ENCODE measurements at regions not wholly inside any gene's neighbourhood (a gene's known extent, or its start where the extent isn't known, plus 50 kb on each side); places are given as distances from the start of the nearest gene placed in this dataset.
"Not testable (repeated sequence)": the region's sequence is repeated elsewhere in the genome, so short reads cannot be mapped to it uniquely, and the experiment has no call there.

DNA sequence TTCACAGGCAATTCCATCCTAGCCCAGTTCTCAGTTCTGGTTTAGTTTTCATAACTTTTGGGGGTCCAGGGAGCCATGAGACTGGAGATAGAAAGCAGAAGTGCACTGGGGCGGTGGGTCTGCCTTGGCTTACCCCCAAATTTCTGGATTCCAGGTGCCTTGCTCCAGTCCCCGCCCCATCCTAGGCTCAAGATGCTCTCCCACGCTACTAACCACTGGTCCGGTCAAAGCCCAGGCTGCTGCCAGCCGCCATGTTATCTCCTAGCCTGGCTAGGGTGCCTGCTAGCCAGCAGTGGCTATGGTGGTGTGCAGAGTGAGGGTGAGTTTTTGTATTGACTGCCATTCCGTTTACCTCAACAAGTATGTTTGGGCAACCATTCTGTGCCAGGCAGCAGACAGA lies 107.6 kb upstream of the FOXD4L5 start:
- not testable (repeated sequence) for DNase-seq

DNA sequence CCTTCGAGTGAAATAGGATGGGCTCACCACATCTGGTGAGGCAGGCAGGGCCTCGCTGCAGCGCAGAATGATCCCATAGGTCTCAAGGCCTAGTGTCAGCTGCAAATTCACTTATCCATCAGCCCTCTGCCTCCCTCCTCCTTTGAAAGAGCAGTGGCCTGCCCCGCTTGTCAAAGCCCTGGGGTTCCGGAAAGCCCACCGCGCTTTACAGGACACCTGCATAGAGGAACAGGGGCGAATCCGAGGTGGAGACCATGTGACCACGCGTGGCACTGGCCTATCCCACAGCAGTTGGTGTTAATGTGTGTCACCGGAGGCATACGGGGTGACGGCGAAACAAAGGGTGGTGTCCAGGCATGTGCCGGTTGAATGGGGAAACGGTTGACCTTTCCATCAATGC lies 104.7 kb upstream of the FOXD4L5 start:
- DNase-seq: peak in 1 of 2 donors; percentile 26

- not testable (repeated sequence) for DNase-seq
Observed at GRCh38 chr9:65389216-65389615, 104.2 kb upstream of the FOXD4L5 start.

GRCh38 chr9:65386699-65387098 lies 101.7 kb upstream of the FOXD4L5 start:
- DNase-seq: peak; percentile 77 to 81

DNA sequence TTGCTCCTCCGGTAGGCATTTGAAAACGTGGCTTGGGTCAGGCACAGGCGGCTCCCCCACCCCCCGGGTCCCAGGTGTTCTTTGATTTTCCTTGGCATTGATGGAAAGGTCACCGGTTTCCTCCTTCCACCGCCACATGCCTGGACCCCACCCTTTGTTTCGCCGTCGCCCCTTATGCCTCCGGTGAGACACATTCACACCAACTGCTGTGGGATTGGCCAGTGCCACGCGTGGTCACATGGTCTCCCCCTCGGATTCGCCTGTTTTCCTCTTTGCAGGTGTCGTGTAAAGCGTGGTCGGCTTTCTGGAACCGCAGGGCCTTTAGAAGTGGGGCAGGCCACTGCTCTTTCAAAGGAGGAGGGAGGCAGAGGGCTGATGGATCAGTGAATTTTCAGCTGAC lies 101.2 kb upstream of the FOXD4L5 start:
- DNase-seq: not testable (repeated sequence)

GRCh38 chr9:65385655-65386024 lies 100.6 kb upstream of the FOXD4L5 start:
- not testable (repeated sequence) for DNase-seq

GRCh38 chr9:65384759-65385654 lies 100.0 kb upstream of the FOXD4L5 start:
- not testable (repeated sequence) for DNase-seq

DNA sequence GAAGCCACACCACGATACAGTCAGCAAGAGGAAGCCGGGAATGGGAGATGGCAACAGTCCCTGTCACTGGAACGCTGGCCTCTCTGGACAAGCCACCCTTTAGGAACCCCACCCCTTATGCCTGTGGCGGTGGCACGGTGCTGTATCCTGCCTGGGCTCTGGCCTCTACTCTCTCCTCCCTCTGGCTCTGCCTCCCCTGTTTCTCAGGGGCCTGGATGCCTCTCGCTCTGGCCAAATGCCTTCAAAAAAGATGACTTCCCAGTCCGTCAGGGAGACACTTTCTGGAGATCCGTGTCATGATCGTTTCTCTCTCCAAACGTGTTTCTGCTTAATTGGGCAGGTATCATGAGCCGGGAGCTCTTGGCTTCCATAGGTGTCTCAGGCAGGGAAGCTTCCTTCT lies 99.1 kb upstream of the FOXD4L5 start:
- DNase-seq: not testable (repeated sequence)

DNA sequence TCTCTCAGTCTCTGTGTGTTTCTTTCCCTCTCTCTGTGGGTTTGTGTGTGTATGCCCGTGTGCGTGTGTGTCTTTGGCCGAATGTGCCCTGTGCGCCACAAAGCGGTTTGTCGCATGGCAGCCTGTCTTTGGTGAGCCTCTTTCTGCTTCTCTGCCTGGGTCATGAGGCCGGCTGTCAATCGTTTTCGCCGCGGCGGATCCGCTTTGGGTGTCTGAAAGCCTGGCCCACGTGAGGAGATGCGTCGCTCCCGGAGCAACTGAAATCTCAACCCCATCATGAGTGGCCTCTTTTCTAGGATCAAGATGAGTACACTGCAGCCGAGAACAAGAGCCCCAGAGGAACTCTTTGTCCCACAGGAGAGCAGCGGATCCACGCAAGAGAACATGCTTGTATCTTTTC lies 98.6 kb upstream of the FOXD4L5 start:
- DNase-seq: not testable (repeated sequence)

DNA sequence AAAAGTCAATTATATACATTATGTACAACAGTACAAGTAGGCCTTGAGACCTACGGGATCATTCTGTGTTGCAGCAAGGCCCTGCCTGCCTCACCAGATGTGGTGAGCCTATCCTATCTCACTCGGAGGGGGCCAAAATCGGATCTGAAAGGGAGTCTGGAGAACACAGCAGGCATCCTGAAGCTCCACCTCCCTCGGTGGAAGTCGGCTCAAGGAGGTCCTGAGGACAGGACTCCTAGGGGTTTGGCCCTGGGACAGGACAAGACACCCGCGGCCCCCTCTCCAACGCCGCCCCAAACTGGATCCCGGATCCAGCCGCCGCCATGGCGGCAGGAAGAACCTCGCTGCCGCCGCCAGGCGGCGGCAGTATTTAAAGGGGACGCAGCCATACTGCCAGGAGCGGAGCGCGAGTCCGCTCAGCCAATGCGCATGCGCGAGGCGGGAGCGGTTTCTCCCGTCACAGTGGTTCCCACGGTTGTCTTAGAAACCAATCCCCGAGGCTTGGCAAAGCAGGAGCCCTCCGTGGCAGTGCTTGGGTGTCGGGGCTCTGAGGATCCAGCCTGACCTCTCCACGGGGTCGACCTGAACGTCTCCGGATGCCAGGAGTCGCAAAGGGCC lies 97.8 kb upstream of the FOXD4L5 start:
- DNase-seq: not testable (repeated sequence)

Measured in CD4-positive, alpha-beta T cell treated with Interleukin-4 for 1 hour (primary cell).